ENCODE measurements at regions not wholly inside any gene's neighbourhood (a gene's known extent, or its start where the extent isn't known, plus 50 kb on each side); places are given as distances from the start of the nearest gene placed in this dataset.
"Not testable (repeated sequence)": the region's sequence is repeated elsewhere in the genome, so short reads cannot be mapped to it uniquely, and the experiment has no call there.

GRCh38 chr6:9708600-9708999 lies 706.3 kb downstream of the TFAP2A start:
- DNase-seq (ENCODE audit: low read depth in 3 of 3): no peak

- no peak for DNase-seq (ENCODE audit: low read depth in 3 of 3)
These were observed 709.9 kb downstream of the TFAP2A start for GRCh38 chr6:9704989-9705388.

DNA sequence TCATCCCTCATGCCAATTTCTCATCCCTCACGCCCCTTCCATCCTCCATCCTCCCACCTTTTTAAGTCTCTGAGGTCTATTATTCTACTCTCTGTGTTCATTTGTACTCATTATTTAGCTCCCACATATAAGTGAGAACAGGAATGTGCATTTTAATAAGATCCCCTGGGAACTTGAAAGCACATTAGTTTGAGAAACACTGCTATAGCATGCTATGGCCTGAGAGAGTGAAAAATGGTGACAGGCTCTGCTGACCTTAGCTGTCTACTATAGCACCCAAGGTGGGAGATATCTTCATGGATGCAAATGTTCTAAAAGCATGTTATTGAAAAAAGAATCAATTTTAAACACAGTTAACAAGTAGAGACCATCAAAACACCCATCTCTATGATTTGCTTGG lies 712.0 kb downstream of the TFAP2A start:
- no peak for DNase-seq (ENCODE audit: low read depth in 3 of 3)

- no peak for DNase-seq (ENCODE audit: low read depth in 3 of 3)
These were observed 715.0 kb downstream of the TFAP2A start for GRCh38 chr6:9699888-9700287.

- no peak for DNase-seq (ENCODE audit: low read depth in 3 of 3)
These were observed 717.5 kb downstream of the TFAP2A start for GRCh38 chr6:9697263-9697931.

GRCh38 chr6:9690388-9690787 lies 724.5 kb downstream of the TFAP2A start:
- DNase-seq (ENCODE audit: low read depth in 3 of 3): no peak

DNA sequence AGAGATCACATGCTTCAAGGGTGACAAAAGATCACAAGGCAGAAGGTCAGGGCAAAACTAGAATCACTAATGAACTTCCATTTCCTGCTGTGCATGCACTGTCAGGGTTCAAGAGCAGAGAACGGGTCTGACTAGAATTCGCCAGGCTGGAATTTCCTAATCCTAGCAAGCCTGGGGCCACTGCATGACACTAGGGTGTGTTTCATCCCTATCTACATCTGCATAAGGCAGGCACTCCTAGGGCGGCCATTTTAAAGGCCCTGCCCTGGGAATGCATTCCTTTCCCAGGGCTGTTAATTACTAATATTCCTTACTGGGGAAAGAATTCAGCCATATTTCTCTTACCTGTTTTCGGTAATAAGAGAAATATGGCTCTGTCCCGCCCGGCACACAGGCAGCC lies 734.1 kb downstream of the TFAP2A start:
- not testable (repeated sequence) for DNase-seq (ENCODE audit: low read depth in 3 of 3)

DNA sequence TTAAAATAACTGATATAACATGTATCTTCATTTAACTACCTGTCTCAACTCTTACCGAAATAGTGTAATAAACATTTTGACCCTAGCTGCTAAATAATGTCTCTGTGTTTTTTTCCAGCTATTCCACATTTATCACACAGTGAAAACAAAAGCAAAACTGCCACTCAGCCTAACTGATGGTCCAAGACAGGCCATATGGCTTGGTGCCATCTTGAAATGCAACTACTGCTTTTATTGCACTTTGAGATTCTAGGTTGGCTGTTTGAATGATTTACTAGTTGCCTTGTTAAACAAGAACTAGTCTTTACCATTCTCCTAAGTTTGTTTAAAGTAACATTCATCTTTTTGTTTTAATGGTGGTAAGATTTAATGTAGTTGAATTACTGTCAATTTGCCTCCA lies 739.8 kb downstream of the TFAP2A start:
- DNase-seq (ENCODE audit: low read depth in 3 of 3): no peak

DNA sequence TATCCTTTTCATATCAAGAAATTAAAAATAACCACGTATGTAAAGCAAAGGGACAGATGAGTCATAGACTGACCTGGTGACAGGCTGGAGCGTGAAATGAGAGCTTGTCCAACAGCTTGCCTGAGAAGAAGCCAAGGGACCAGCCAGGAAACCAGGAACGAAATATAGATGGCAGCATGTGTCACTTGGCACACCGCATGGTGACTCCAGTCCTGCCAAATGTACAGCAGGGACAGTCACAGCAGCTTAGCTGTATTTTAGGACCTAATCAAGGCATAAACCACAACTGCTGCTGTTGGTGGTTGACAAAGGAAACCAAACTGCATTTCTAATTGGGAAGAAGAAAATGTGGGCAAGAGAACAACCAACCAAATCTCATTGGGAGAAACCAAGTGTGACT lies 755.0 kb downstream of the TFAP2A start:
- DNase-seq (ENCODE audit: low read depth in 3 of 3): no peak

GRCh38 chr6:9657994-9658393 lies 756.9 kb downstream of the TFAP2A start:
- no peak for DNase-seq (ENCODE audit: low read depth in 3 of 3)

DNA sequence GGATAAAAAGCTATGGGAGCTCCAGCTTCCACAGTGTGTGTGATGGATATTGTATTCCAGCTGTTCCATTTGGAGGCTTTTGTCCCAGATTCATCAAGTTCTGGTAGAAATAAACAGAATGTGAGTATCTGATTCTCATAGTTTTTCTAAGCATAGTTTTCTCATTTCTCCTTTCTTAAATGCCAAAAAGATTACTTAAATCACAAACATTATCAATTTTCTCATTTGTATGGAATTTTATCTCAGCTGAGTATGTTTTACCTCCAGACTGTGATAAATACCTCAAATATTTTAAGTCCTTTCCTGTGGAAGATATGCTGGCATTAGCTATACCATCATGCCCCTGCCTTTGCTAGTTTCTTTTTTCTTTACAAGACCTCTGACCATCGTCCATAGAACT lies 767.3 kb downstream of the TFAP2A start:
- no peak for DNase-seq (ENCODE audit: low read depth in 3 of 3)

DNA sequence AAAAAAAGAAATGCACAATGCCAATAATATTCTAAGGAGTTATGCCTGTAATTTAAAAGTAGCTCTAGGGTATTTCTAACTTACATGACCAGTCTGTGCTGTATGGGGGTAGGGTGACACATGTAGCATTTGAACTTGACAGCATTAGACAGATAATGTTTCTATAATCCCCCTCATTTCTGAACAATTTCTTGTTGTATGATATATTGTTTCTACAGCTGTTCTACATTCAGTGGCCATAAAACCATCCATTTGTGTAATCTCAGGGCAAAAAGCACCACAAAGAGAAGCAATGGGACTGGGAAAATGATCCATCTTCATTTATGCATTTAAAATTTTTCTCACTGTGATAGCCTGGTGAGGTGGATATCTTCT lies 767.8 kb downstream of the TFAP2A start:
- DNase-seq (ENCODE audit: low read depth in 3 of 3): no peak

DNA sequence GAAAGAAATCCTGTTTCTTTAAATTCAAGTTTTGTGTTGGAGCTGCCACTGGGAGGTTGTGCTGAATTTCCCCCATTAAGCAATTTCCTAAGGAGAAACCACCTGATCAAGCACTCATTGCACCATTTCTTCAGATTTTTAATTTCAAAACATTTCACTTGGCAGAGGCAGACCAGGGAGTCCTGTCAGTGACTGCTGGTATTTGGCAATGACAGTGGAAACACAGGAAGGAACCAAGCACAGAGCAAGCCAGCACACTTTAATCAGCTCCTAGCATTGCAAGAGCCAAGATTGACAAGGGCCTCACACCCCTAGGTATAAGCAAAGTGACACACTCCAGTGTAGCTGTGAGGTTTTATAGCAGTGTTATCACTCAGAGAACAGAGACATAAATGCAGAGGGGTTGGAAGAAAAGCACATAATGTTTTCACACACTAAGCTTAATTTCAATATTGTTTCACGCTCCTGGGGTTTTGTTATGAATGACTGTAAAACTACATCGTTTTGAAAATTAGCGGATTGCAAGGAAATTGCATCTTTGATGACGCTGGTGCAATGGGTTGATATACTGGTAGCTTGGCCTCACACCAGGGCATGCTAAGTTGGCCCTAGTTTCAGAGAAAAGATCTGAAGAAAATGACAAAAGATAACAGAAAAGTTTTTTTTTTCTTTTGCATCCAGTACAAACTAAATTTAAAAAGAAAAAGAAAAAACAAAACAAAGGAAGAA lies 768.4 kb downstream of the TFAP2A start:
- DNase-seq (ENCODE audit: low read depth in 3 of 3): no peak

- DNase-seq (ENCODE audit: low read depth in 3 of 3): no peak
These were observed 776.0 kb downstream of the TFAP2A start for GRCh38 chr6:9638861-9639260.

- no peak for DNase-seq (ENCODE audit: low read depth in 3 of 3)
These were observed 780.1 kb downstream of the TFAP2A start for GRCh38 chr6:9634776-9635175.

- no peak for DNase-seq (ENCODE audit: low read depth in 3 of 3)
These were observed 782.8 kb downstream of the TFAP2A start for GRCh38 chr6:9632026-9632425.

- DNase-seq (ENCODE audit: low read depth in 3 of 3): no peak
These were observed 786.1 kb downstream of the TFAP2A start for GRCh38 chr6:9628819-9629218.

DNA sequence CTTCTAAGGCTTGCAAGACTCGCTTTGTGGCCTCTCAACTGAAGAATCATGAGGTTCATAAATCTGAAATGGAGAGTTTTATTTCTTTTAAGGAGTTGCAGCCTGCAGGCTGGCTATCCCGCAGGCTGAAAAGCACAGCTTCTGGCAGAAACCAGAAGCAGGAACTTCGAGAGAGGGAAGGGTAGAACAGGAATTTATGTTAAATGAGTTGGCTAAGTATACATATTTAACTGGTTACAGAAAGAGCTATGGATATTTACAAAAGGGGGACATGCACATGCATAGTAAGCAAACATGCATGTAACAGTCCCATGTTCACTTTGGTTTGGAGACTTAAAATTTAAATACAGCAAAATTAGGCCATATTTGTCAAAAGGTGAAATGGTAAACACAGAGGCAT lies 787.0 kb downstream of the TFAP2A start:
- DNase-seq (ENCODE audit: low read depth in 3 of 3): no peak

GRCh38 chr6:9623985-9624384 lies 790.9 kb downstream of the TFAP2A start:
- DNase-seq (ENCODE audit: low read depth in 3 of 3): no peak

DNA sequence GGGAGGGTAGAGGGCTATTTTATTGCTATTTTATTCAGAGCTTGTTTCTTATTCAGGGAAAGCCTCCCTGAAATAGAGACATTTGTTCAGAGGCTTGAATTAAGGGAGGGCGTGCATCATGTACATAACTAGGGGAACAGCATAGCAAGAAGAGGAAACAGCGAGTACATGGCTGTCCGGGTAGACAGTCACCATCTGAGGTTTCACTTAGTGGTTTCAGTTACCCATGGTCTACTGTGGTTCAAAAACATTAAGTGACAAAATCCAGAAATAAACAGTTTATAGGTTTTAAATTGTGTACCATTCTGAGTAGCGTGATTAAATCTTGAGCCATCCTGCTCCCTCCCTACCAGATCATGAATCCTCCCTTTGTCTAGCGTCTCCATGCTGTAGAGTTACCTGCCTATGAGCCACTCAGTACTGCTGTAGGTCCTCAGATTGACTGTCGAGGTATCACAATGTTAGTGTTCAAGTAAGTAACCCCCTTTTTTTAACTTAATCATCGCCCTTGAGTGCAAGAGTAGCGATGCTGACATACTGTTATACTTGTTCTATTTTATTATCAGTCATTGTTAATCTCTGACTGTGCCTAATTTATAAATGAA lies 791.5 kb downstream of the TFAP2A start:
- no peak for DNase-seq (ENCODE audit: low read depth in 3 of 3)

- no peak for DNase-seq (ENCODE audit: low read depth in 3 of 3)
These were observed 793.6 kb downstream of the TFAP2A start for GRCh38 chr6:9621276-9621675.

- no peak for DNase-seq (ENCODE audit: low read depth in 3 of 3)
These were observed 794.2 kb downstream of the TFAP2A start for GRCh38 chr6:9620687-9621086.

GRCh38 chr6:9620263-9620662 lies 794.6 kb downstream of the TFAP2A start:
- no peak for DNase-seq (ENCODE audit: low read depth in 3 of 3)
